HG03025 (cell line): ENCODE measurements at regions not wholly inside any gene's neighbourhood (a gene's known extent, or its start where the extent isn't known, plus 50 kb on each side); places are given as distances from the start of the nearest gene placed in this dataset.

Source experiments
- ATAC-seq: cut with Tn5 transposase; IDR thresholded peaks from one replicate; pipeline ENCODE4 v1.9.1; 2021; ENCODE audit warnings: mild to moderate bottlenecking, moderate library complexity; ENCODE audit not compliant: unreplicated experiment, low FRiP score

- ATAC-seq, result no peak
Measured at GRCh38 chr2:102950371-102950946, 188.6 kb downstream of the TMEM182 start.

- no peak for ATAC-seq
Measured at GRCh38 chr2:102951249-102951648, 189.4 kb downstream of the TMEM182 start.

GRCh38 chr2:102967451-102967850, 205.6 kb downstream of the TMEM182 start:
- no peak for ATAC-seq

GRCh38 chr2:102968375-102968774, 206.5 kb downstream of the TMEM182 start:
- no peak for ATAC-seq

- no peak for ATAC-seq
Measured at GRCh38 chr2:102971701-102972100, 209.9 kb downstream of the TMEM182 start.

- peak; percentile 63 for ATAC-seq
Measured at GRCh38 chr2:102975996-102976975, 214.5 kb downstream of the TMEM182 start.

- ATAC-seq, result no peak
Measured at GRCh38 chr2:102977426-102978090, 215.7 kb downstream of the TMEM182 start.

- no peak for ATAC-seq
Measured at GRCh38 chr2:102978091-102978490, 216.3 kb downstream of the TMEM182 start.

- ATAC-seq, result no peak
Measured at GRCh38 chr2:102979429-102979828, 217.6 kb downstream of the TMEM182 start.

GRCh38 chr2:102983786-102984185, 222.0 kb downstream of the TMEM182 start:
- ATAC-seq, result no peak

- no peak for ATAC-seq
Measured at GRCh38 chr2:102986826-102987490, 225.1 kb downstream of the TMEM182 start.

GRCh38 chr2:102992607-102993006, 230.8 kb downstream of the TMEM182 start:
- ATAC-seq, result no peak

- no peak for ATAC-seq
Measured at GRCh38 chr2:102999958-103000357, 238.1 kb downstream of the TMEM182 start.

GRCh38 chr2:103002954-103003353, 241.1 kb downstream of the TMEM182 start:
- ATAC-seq, result no peak

GRCh38 chr2:103003750-103004260, 242.0 kb downstream of the TMEM182 start:
- ATAC-seq, result no peak

GRCh38 chr2:103004426-103004942, 242.7 kb downstream of the TMEM182 start:
- ATAC-seq, result no peak

- no peak for ATAC-seq
Measured at GRCh38 chr2:103005393-103005792, 243.6 kb downstream of the TMEM182 start.

- no peak for ATAC-seq
Measured at GRCh38 chr2:103007086-103007485, 245.3 kb downstream of the TMEM182 start.

- no peak for ATAC-seq
Measured at GRCh38 chr2:103008586-103008985, 246.8 kb downstream of the TMEM182 start.

- ATAC-seq, result no peak
Measured at GRCh38 chr2:103009871-103010270, 248.0 kb downstream of the TMEM182 start.
